CD1c-positive myeloid dendritic cell (primary cell): ENCODE measurements at regions not wholly inside any gene's neighbourhood (a gene's known extent, or its start where the extent isn't known, plus 50 kb on each side); places are given as distances from the start of the nearest gene placed in this dataset.
"Not testable (repeated sequence)": the region's sequence is repeated elsewhere in the genome, so short reads cannot be mapped to it uniquely, and the experiment has no call there.

Experiments
- DNase-seq: peaks from one replicate; pipeline ENCODE4 v3.0.0-alpha.2; 2016; ENCODE audit errors: extremely low spot score

DNA sequence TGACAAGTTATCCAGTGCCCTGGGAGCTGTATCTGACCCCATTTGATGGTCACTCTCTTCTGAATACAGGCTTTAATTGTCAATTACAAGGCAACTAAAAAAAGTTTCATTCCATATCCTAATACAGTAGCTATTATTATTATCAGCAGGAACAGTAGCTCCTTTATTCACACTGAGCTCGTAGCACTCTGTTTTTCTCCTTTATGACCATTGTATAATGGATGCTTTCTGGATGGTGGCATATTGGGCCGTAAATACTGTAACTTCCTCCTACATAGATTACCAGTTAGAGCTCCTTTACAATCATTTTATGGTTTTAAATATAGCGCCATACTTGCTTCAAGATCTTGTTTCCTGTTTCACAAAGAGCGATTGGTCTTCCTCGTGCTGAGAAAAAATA, 1040.3 kb downstream of the TSN start:
- no peak for DNase-seq

DNA sequence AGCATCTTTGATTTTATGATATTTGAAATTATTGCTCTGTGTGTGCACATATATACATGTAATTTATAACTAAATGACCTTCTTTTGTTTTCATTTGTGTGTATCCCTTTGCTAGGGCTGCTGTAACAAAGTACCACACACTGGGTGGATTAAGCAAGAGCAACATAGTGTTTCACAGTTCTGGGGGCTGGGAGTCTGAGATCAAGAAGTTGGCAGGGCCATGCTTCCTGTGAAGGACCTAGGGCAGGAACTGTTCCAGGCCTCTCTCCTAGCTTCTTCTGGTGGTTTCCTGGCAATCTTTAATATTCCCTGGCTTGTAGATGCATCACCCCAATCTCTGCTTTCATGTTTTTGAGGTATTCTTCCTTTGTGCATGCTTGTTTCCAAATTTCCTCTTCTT, 1043.9 kb downstream of the TSN start:
- DNase-seq: no peak

DNA sequence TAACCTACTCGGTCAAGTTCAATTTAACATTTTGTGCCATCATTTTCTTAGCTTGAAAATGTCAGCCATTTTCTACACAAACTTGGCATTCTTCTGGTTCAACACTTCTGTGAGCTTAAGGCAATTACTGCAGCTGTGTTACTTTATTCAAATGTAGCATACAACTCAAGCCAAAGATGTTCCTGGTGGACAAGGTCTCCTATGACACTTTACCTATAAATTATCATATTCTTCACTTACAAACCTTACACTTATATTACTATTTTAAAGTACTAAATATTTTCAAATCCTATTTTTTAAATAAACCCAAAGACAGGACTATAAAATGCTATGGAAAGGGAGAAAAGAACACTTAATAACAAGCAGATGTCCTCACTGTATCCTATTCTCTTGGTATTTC, 1045.3 kb downstream of the TSN start:
- no peak for DNase-seq

DNA sequence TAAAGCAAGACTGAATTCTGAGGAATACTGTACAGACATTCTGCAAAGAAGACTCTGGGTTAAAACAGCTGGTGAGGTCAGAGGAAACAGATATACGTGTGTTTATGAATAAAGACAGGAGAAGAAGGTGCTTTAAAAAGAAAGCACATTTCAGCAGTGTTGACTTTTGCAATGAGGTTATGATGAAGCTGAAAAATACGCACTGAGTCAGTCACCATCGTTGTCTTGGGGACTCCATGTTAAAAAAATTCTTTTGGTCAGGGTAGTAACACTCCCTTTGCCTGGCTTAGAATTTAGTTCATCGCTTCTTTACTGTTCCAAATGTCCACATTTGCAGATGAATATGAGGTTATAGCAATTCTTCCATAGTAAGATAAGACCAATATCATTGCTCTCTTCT, 1049.0 kb downstream of the TSN start:
- no peak for DNase-seq

DNA sequence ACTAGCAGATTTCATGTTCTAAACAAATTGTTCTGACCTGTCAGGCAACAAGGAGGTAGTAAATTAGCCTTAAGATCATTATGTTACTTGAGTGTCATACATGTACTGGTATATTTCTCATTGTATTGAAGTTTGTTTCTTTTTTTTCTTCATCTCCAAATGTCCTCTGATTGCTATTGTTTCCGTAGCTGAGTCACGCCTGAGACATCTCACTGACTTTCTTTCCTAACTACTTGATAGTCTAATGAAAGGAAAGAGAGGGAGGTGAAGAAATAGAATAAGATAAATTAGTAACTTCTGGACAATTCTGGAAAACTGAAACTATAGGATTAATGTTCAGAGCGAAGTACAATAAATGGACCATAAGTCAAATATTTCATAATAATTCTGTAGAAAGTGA, 1049.9 kb downstream of the TSN start:
- no peak for DNase-seq

DNA sequence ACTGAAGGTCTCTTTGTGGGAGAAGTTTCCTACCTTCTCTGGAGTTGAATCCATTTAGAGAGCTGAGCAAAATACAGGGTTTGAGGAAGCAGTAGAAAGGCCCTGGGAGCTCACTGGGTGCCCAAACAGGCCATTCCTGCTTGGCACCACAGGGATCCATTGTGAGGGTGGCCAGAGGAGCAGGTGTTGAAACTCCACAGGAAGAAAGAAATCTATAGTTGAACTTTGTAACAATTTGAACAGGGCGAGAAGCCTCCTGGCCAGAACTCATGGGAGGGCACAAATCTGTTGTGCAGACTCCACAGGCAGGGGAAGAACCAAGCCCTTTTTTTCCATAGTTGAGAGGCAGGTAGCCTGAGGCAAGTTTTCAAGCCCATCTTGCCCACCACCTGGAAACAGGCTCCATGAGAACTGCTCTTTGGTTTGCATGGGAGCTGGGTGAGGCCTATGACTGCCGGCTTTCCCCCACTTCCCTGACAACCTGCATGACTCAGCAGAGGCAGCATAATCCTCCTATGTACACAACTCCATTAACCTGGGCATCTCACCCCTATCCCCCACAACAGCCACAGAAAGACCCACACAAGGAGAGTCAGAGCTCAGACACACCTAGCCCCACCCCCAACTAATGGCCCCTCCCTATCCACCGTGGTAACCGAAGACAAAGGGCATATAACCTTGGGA, 1053.0 kb downstream of the TSN start:
- DNase-seq: no peak

DNA sequence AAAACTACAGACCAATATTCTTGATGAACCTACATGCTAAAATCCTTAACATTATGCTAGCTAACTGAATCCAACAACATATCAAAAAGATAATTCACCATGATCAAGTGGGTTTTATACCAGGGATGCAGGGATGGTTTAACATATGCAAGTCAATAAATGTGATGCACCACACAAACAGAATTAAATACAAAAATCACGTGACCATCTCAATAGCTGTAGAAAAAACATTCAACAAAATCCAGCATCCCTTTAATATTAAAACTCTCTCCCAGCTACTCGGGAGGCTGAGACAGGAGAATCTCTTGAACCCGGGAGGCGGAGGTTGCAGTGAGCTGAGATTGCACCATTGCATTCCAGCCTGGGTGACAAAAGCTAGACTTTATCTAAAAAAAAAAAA, 1056.8 kb downstream of the TSN start:
- DNase-seq: not testable (repeated sequence)

DNA sequence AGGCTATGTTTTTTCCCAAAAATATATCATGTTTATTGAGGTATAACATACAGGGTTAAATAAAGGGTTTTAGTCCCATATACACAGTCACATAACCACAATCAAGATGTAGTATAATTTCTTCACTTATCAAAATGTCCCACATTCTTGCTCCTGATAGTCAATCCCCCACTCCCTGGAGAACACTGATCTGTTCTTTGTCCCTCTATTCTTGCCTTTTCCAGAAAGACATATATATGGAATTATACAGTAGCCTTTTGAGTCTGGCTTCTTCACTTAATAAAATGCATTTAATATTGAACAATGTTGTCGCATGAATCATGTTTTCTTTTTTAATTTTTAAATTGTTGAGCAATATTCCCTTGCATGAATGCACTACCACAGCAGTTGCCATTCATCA, 1059.7 kb downstream of the TSN start:
- no peak for DNase-seq

DNA sequence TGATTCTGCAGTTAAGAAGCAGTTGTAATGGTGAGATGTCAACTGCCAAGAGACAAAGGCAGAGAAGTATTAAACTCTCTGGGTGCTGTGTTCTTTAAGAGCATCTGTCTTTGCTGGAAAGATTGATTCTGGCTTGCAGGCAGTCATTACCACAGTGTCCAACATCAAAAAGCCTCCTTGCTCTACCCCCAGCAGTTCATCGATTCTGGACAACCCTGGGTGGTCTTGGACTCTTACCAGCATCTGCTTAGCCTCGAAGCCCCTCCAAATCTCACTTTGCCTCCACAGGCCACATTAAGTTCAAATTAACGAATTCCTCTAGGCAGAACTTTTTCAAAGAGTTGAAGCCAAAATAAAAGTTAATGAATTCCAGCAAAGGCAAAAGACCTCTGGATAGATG, 1061.4 kb downstream of the TSN start:
- no peak for DNase-seq

DNA sequence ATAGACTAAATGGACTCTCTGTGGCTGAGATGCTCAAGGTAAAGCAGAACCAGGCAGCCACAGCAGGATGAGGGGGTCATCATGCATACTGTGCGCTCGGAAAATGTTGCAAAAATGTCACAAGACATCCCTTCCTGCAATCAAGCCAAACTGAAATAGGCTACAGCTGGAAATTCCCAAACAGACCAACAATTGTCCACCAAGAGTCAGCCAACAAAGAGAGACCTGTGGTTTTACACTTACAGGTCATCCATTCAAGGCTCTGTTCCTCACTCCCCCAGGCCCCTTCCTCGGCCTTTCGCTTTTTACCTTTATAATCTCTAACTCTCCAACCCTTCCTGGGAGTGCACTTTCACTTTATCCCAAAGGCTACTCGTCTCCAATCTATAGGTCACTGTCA, 1066.9 kb downstream of the TSN start:
- no peak for DNase-seq

DNA sequence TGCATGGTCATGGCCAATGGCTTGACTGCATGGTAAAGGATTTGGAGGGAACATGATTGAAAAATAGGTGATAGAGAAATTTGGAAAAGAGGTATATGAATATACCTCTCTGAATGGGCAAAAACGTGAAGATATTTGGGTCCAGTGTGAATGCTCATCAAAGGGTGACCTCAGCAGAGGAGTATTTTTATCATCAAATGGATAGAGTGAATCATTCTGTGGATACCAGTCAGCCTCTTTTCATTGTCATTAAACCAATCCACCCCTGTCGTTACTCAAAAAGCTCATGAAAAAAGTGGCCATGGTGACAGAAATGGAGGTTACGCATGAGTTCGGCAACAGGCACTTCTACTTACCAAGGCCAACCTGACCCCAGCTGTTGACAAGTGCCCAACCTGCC, 1074.7 kb downstream of the TSN start:
- DNase-seq: no peak

DNA sequence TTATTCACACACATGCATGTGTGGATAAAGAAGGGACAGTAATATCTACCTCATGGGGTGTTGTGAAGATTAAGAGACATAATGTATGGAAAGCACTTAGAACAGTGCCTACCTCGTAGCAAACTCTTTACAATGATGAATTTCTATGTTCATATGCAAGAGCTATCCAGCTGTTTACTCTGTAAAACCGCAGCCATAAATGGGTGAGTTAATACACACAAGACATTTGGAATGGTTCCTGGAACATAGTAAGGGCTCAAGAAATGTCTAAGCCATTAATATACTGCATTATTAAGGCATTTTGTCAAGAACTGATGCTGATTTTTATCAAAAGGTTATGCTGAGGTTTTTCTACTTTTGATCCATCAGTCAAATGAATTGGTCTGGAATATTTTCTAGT, 1076.2 kb downstream of the TSN start:
- DNase-seq: no peak

DNA sequence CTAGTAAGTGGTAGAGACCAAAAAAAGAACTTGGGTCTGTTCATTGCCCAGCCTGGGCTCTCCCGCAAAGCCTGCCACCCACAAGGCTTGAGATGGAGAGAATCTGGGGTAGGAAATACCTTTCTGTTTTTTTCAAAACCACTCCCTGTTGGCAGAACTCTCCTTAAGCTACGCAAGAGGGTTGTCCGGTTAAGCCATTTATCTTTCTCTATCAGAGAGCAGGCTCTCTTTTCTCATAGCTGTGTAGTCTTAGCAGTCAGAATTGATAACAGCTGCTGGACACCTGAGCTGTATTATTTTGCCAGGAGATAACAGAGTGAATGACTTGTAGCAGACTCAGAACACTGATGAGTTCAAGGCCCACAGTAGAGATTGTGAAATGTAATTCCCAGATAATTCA, 1088.1 kb downstream of the TSN start:
- no peak for DNase-seq

DNA sequence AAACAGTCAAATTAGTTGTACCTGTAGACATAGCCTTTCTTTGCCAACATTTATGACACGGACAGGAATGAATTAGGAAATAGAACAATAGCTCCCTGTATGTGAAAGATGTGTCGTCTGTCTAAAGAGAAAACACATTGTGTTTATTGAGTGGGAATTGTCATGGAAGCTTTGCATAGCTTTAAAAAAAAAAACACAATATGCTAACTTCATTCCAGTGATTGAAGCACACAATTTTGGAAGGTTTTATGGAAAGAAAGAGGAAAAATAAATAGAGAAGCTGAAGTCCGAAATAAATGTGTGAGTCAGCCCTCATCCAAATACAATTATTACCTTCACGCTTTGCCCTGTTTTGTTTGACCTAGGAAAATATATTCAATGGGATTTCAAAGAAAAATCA, 1095.7 kb downstream of the TSN start:
- no peak for DNase-seq

DNA sequence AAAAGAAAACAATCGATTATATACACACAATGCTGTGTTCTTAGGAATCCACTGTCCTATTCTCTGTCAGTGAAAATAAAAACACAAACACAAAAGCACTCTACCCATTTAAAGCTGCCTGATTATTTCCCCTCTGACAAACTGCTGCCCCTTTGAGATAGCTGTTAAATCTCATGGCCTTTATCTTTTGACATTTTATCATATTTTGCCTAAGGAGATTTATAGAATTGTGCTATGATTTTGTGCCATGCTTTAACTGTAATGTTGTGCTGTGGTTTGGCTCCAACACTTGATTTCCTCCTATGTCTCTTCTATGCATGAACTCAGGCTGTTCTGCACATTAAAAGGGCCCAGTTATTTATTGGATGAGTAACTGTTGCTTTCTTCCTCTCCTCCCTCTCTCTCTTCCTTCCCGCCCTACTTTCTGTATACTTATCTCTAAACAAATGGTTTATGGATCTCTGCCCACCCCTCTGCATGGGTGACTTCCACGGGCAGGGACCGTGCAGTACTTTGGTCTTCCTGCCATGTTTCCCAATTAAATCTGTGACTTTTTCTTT, 1096.6 kb downstream of the TSN start:
- DNase-seq: no peak

DNA sequence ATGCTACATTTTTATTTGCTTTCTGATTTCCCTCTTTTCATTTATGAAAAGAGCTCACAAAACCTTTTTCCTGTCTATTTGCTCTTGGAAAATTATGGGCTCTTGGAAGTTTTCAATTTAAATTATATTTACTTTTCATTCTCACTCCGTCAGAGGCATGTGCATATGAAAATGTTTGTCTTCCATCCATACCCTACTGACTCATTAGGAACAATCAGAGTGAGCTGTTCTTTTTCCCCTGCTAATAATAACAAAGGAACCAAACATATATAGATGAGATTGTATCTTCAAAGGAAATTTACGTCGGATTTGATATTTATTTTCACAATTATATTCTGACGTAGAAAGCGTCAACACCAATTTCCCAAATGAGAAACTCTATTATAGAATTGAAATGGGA, 1101.2 kb downstream of the TSN start:
- no peak for DNase-seq

DNA sequence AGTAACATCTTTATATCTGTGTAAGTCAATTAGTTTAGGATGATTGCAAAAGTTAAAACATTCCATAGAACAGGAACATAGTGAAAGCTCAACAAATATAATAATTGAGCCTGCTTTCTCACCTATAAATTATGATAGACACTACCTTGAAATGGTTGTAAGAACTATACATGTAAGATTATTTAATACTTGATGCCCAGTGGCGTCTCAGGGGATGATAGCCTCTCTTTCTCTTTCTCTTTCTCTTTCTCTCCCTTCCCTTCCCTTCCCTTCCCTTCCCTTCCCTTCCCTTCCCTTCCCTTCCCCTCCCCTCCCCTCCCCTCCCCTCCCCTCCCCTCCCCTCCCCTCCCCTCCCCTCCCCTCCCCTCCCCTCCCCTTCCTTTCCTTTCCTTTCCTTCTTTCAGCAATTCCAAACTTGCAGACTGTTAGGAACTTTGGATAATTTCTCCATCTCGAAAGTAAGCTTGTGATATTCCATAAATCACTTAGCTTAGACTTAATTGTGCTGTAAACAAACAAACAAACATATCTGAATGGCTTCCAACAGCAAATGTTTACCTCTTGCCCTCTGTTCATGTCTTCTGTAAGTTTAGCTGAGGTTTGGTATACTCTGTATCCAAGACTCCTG, 1102.7 kb downstream of the TSN start:
- DNase-seq: no peak

DNA sequence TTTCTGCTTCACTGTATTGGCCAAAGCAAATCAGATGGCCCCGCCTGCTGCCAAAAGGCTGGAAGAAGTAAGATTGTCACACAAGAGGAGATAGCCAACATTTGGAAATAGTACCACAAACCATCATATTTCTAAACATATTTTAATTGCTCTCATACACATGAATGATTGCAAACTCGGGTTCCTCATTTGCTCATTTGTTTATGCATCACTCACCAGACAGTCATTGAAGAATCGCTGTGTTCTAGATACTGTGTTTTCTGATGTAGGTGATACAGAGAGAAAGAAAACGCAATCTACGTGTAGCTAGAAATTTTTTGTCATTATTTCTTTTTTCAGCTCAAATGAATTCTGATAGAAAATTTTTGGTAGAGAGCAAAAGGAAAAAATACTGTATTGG, 1103.4 kb downstream of the TSN start:
- no peak for DNase-seq

DNA sequence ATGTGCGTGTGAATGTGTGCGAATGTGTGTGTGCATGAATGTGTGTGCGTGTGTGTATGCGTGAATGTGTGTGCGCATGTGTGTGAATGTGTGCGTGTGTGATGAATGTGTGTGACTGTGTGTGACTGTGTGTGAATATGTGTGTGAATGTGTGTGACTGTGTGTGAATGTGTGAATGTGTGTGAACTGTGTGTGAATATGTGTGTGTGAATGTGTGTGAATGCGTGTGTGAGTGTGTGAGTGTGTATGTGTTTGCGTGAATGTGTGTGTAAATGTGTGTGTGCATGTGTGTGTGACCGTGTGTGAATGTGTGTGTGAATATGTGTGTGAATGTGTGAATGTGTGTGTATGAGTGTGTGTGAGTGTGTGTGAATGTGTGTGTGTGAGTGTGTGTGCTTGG, 1103.8 kb downstream of the TSN start:
- DNase-seq: no peak

DNA sequence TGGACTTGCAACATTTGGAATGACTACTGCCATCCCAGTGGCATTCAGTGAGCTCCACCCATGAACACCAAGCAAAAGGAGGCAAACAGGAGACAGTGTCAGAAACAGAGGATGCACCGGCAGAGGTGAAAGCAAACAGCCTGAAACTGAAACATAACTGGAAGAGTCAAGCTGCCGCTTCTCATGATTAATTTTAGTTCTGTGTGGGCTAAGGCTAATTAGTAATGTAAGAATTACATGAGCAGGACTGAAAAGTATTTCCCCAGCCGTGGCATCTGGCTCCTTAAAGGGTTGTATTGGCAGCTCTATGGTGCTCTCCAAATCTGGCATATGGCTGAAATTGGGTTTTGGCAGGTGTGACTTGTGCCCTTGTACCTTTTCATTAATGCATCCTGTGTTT, 1108.1 kb downstream of the TSN start:
- DNase-seq: no peak

DNA sequence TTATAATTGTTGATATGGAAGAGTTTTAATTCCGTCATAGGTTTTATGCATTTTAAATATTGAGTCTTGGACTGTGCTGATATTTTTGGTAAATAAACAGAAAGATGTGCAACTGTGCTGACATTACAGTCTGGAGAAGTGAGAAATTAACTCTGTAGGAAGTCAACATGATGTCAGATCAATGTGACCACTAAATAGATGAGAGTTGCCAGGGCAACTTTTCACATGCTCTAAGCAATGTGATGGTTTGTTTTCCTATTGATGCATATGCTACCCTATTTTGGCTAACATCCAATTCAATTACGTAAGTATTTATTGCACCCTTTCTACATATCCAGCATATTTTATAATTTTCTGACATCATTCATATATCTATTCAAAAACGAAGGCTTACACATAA, 1109.3 kb downstream of the TSN start:
- DNase-seq: no peak

DNA sequence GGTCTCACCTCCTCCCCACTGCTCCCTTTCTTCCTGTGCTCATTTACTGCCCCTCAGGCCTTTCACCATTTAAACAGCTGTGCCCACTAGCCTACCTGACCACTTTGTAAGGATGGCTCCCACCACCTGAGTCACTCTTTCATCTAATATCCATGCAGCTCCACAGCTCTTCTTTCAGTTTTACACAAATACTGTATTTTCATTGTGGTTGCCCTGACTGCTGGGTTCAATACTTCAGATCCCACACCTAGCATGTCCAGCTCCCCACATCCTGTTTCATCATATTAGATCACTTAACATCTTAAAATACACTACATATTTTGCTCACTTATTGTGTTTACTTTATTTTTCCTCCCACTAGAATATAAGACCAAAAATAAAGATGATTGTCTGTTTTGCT, 1110.6 kb downstream of the TSN start:
- no peak for DNase-seq

DNA sequence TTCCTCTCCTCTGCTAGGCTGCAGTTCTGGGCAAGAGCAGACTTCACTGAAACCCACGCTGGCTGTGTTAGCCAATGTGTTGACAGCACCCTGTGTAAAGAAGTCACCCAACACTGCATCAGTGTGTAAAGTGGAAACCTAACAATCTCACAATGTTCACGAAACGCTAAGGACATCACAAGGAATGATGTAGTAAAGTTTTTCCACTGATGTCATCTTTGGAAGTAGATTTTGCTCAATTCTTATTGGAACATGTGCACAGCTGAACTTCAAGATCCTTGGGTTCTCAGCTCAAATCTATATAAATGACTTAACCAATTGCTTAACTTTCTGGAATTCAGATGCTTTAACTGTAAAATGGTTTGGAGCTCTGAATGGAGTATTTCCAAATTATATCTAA, 1112.5 kb downstream of the TSN start:
- no peak for DNase-seq
